ENCODE measurements at regions not wholly inside any gene's neighbourhood (a gene's known extent, or its start where the extent isn't known, plus 50 kb on each side); places are given as distances from the start of the nearest gene placed in this dataset.

DNA sequence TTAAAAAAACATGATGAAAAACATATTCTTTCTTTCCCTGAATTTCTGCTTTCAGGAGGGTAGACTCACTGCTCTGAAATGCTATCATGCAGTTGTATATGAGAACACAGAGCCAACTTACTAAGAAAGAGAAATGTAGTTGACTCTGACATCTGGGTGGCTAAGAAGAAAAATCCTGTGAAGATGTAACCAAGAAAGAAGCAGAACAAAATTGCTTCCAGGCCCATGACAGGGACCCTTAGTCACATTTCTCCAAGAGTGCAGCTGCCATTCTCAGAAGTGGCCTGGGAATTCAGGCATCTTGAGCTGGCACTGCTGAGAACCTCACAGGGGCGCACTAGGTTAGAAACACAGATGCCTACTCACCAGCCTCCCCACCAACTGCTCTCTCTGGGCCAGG, 73.6 kb downstream of the RPL27A start:
- H3K9me3 ChIP-seq (ENCODE audit: control insufficient read depth, low read length): no peaks in the 10 kb centered on the region
- no peak overlapping the region for H3K23ac ChIP-seq (ENCODE audit: low read length in 2 of 2)
- peaks cover 0 to 3% of the 10 kb centered on the region in 2 experiments for H3K36me3 ChIP-seq (ENCODE audit: control insufficient read depth in 1 of 2, insufficient read depth in 2 of 2, low read depth in 1 of 2, low read length in 2 of 2)
- 100% methylated on average over 1 of the region's 1 CpG for WGBS
- H3K14ac ChIP-seq (ENCODE audit: low read length in 2 of 2): no peak overlapping the region
- H3K27ac ChIP-seq (ENCODE audit: low read length, poor library complexity, severe bottlenecking): peak overlapping the region; percentile 65
- no peak overlapping the region for H4K91ac ChIP-seq (ENCODE audit: low read length)
- H2BK12ac ChIP-seq (ENCODE audit: low read length in 2 of 2): no peak overlapping the region
- H2AFZ ChIP-seq (ENCODE audit: low read depth, low read length): no peak overlapping the region
- no peak overlapping the region for H4K8ac ChIP-seq (ENCODE audit: low read length)
- H3K4me1 ChIP-seq (ENCODE audit: control insufficient read depth, insufficient read depth, low read depth, low read length): peaks cover 19% of the 10 kb centered on the region
- no peak overlapping the region for H3K4me2 ChIP-seq (ENCODE audit: low read length, poor library complexity, severe bottlenecking)
- no peak overlapping the region for H3K4me3 ChIP-seq (ENCODE audit: insufficient read depth in 1 of 2, low read depth in 1 of 2, low read length in 2 of 2)
- no peak overlapping the region for H3K18ac ChIP-seq (ENCODE audit: low read depth in 1 of 2, low read length in 2 of 2)
- DNase-seq: no peak
- no peaks in the 10 kb centered on the region for H3K27me3 ChIP-seq (ENCODE audit: control insufficient read depth in 1 of 2, insufficient read depth in 1 of 2, low read length in 2 of 2)
- peaks cover 16% of the 10 kb centered on the region for H3K79me1 ChIP-seq (replicated peaks; ENCODE audit: low read length, poor library complexity, severe bottlenecking)
- H2AK5ac ChIP-seq (ENCODE audit: low read length, severe bottlenecking): peak overlapping the region; percentile 3
- no peak overlapping the region for H2BK5ac ChIP-seq (ENCODE audit: low read depth, low read length, poor library complexity, severe bottlenecking)
- peak overlapping the region; percentile 48 for H3K9ac ChIP-seq (ENCODE audit: low read length)
- no peak overlapping the region for H3K4ac ChIP-seq (ENCODE audit: low read depth in 1 of 2, low read length in 2 of 2)
- H2BK15ac ChIP-seq (ENCODE audit: low read depth, poor library complexity, severe bottlenecking): no peak overlapping the region
- H2BK120ac ChIP-seq (ENCODE audit: low read depth, low read length): no peak overlapping the region

DNA sequence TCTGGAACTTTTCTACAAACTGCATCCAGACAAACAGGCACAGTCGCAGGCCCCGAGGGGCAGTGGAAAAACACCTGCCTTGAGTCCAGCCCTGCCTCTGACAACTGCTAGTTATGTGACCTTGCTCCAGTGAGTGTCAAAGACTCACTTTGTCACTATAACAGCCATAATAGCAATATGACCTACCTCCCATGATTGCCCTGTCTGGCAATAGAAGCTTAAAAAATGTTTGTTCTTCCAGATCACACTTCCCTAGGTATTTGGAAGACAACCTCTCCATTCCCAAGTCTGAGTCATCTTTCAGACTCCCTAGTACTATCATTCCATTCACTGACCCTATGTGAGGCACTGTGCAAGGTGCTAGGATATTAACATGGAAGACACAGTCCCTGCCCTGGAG, 74.5 kb downstream of the RPL27A start:
- Histone ChIP-seq H3K4me2 (ENCODE audit: low read length, poor library complexity, severe bottlenecking) (no peak overlapping the region), H3K36me3 (ENCODE audit: control insufficient read depth in 1 of 2, insufficient read depth in 2 of 2, low read depth in 1 of 2, low read length in 2 of 2) (peaks cover 0 to 3% of the 10 kb centered on the region in 2 experiments), H2AFZ (ENCODE audit: low read depth, low read length) (no peak overlapping the region), H3K9me3 (ENCODE audit: control insufficient read depth, low read length) (no peaks in the 10 kb centered on the region), H3K18ac (ENCODE audit: low read depth in 1 of 2, low read length in 2 of 2) (no peak overlapping the region), H3K9ac (ENCODE audit: low read length) (peak overlapping the region; percentile 48), H2BK5ac (ENCODE audit: low read depth, low read length, poor library complexity, severe bottlenecking) (no peak overlapping the region), H3K4me3 (ENCODE audit: insufficient read depth in 1 of 2, low read depth in 1 of 2, low read length in 2 of 2) (peak overlapping the region in 1 of 2 experiments; percentile 17), H3K14ac (ENCODE audit: low read length in 2 of 2) (no peak overlapping the region), H3K27ac (ENCODE audit: low read length, poor library complexity, severe bottlenecking) (peak overlapping the region; percentile 65), H4K8ac (ENCODE audit: low read length) (no peak overlapping the region), H3K4ac (ENCODE audit: low read depth in 1 of 2, low read length in 2 of 2) (no peak overlapping the region), H3K27me3 (ENCODE audit: control insufficient read depth in 1 of 2, insufficient read depth in 1 of 2, low read length in 2 of 2) (no peaks in the 10 kb centered on the region), H3K79me1 (replicated peaks; ENCODE audit: low read length, poor library complexity, severe bottlenecking) (peaks cover 21% of the 10 kb centered on the region), H2BK12ac (ENCODE audit: low read length in 2 of 2) (no peak overlapping the region), H2BK15ac (ENCODE audit: low read depth, poor library complexity, severe bottlenecking) (no peak overlapping the region), H4K91ac (ENCODE audit: low read length) (no peak overlapping the region), H3K4me1 (ENCODE audit: control insufficient read depth, insufficient read depth, low read depth, low read length) (peaks cover 19% of the 10 kb centered on the region), H2AK5ac (ENCODE audit: low read length, severe bottlenecking) (no peak overlapping the region), H3K23ac (ENCODE audit: low read length in 2 of 2) (no peak overlapping the region), H2BK120ac (ENCODE audit: low read depth, low read length) (no peak overlapping the region)
- DNase-seq: no peak
- 89% methylated on average over 2 of the region's 2 CpGs for WGBS

DNA sequence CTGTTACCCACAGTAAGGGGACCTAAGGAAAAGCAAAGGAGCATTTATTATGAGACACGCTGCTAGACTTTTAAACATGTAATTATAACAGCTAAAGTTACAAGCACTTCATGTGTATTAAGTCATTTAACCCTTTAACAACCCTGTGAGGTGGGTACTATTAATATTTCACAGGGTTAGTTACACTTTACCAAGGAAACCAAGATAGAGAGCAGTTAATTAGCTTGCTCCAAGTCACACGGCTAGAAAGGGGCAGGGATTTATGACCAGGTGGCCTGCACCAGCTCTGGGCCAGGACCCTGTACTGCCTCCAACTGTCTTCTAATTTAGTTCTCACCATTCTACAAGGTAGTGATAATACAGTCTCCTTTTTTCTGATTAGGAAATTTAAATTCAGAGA, 74.9 kb downstream of the RPL27A start:
- Histone ChIP-seq H3K9me3 (ENCODE audit: control insufficient read depth, low read length) (no peaks in the 10 kb centered on the region), H3K27me3 (ENCODE audit: control insufficient read depth in 1 of 2, insufficient read depth in 1 of 2, low read length in 2 of 2) (no peaks in the 10 kb centered on the region), H2BK15ac (ENCODE audit: low read depth, poor library complexity, severe bottlenecking) (no peak overlapping the region), H3K4me2 (ENCODE audit: low read length, poor library complexity, severe bottlenecking) (peak overlapping the region; percentile 51), H3K4me1 (ENCODE audit: control insufficient read depth, insufficient read depth, low read depth, low read length) (peaks cover 19% of the 10 kb centered on the region), H4K8ac (ENCODE audit: low read length) (no peak overlapping the region), H3K36me3 (ENCODE audit: control insufficient read depth in 1 of 2, insufficient read depth in 2 of 2, low read depth in 1 of 2, low read length in 2 of 2) (peaks cover 0 to 3% of the 10 kb centered on the region in 2 experiments), H2BK5ac (ENCODE audit: low read depth, low read length, poor library complexity, severe bottlenecking) (no peak overlapping the region), H3K14ac (ENCODE audit: low read length in 2 of 2) (no peak overlapping the region), H2BK120ac (ENCODE audit: low read depth, low read length) (no peak overlapping the region), H3K4ac (ENCODE audit: low read depth in 1 of 2, low read length in 2 of 2) (no peak overlapping the region), H2BK12ac (ENCODE audit: low read length in 2 of 2) (no peak overlapping the region), H3K79me1 (replicated peaks; ENCODE audit: low read length, poor library complexity, severe bottlenecking) (peaks cover 25% of the 10 kb centered on the region), H4K91ac (ENCODE audit: low read length) (no peak overlapping the region), H3K27ac (ENCODE audit: low read length, poor library complexity, severe bottlenecking) (peak overlapping the region; percentile 65), H3K18ac (ENCODE audit: low read depth in 1 of 2, low read length in 2 of 2) (no peak overlapping the region), H3K4me3 (ENCODE audit: insufficient read depth in 1 of 2, low read depth in 1 of 2, low read length in 2 of 2) (peak overlapping the region in 1 of 2 experiments; percentile 17), H3K9ac (ENCODE audit: low read length) (no peak overlapping the region), H2AFZ (ENCODE audit: low read depth, low read length) (no peak overlapping the region), H2AK5ac (ENCODE audit: low read length, severe bottlenecking) (no peak overlapping the region), H3K23ac (ENCODE audit: low read length in 2 of 2) (no peak overlapping the region)
- no peak for DNase-seq
- 57% methylated on average over 1 of the region's 2 CpGs for WGBS

DNA sequence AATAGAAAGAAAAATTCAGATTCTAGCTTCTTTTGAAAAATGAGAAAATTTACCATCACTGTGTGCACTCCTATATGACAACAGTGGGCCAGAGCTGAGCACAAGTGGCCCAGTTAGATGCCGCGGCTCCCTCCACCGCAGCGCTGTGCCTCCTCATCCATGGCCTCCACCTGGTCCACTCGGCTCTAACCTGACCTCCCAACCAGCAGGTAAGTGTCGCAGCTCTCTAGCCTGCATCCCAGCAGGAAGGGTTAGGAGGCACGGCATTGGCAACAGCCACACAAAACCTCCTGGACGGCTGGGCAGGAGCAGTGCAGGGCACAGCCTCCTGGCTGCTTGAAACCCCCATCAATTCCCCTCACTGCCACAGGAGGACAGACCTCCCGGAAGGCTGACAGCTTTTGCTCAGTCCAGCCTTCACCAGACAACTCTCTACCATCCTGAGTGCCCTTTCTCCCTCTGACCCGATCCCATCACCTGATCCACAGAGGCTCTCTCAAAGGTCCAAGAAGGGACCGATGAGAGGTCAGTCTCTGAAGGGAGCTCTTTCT, 76.1 kb downstream of the RPL27A start:
- H3K18ac ChIP-seq (ENCODE audit: low read depth in 1 of 2, low read length in 2 of 2): peak overlapping the region in 1 of 2 experiments; percentile 11
- peak overlapping the region in 1 of 2 experiments; percentile 35 for H3K14ac ChIP-seq (ENCODE audit: low read length in 2 of 2)
- peaks cover 3 to 4% of the 10 kb centered on the region in 2 experiments for H3K36me3 ChIP-seq (ENCODE audit: control insufficient read depth in 1 of 2, insufficient read depth in 2 of 2, low read depth in 1 of 2, low read length in 2 of 2)
- H2BK15ac ChIP-seq (ENCODE audit: low read depth, poor library complexity, severe bottlenecking): peak overlapping the region; percentile 60
- no peaks in the 10 kb centered on the region for H3K27me3 ChIP-seq (ENCODE audit: control insufficient read depth in 1 of 2, insufficient read depth in 1 of 2, low read length in 2 of 2)
- H3K4ac ChIP-seq (ENCODE audit: low read depth in 1 of 2, low read length in 2 of 2): no peak overlapping the region
- no peaks in the 10 kb centered on the region for H3K9me3 ChIP-seq (ENCODE audit: control insufficient read depth, low read length)
- peak overlapping the region; percentile 12 for H2AK5ac ChIP-seq (ENCODE audit: low read length, severe bottlenecking)
- no peak overlapping the region for H3K4me2 ChIP-seq (ENCODE audit: low read length, poor library complexity, severe bottlenecking)
- no peak overlapping the region for H3K23ac ChIP-seq (ENCODE audit: low read length in 2 of 2)
- H3K4me1 ChIP-seq (ENCODE audit: control insufficient read depth, insufficient read depth, low read depth, low read length): peaks cover 19% of the 10 kb centered on the region
- H3K79me1 ChIP-seq (replicated peaks; ENCODE audit: low read length, poor library complexity, severe bottlenecking): peaks cover 25% of the 10 kb centered on the region
- peak overlapping the region in 1 of 2 experiments; percentile 2 for H2BK12ac ChIP-seq (ENCODE audit: low read length in 2 of 2)
- H4K91ac ChIP-seq (ENCODE audit: low read length): peak overlapping the region; percentile 67
- no peak overlapping the region for H3K9ac ChIP-seq (ENCODE audit: low read length)
- 91% methylated on average over 11 of the region's 11 CpGs for WGBS
- H3K27ac ChIP-seq (ENCODE audit: low read length, poor library complexity, severe bottlenecking): no peak overlapping the region
- H3K4me3 ChIP-seq (ENCODE audit: insufficient read depth in 1 of 2, low read depth in 1 of 2, low read length in 2 of 2): no peak overlapping the region
- H2AFZ ChIP-seq (ENCODE audit: low read depth, low read length): no peak overlapping the region
- no peak overlapping the region for H2BK5ac ChIP-seq (ENCODE audit: low read depth, low read length, poor library complexity, severe bottlenecking)
- no peak overlapping the region for H2BK120ac ChIP-seq (ENCODE audit: low read depth, low read length)
- no peak for DNase-seq
- H4K8ac ChIP-seq (ENCODE audit: low read length): peak overlapping the region; percentile 59
